ENCODE measurements at regions not wholly inside any gene's neighbourhood (a gene's known extent, or its start where the extent isn't known, plus 50 kb on each side); places are given as distances from the start of the nearest gene placed in this dataset.
A peak's percentile ranks its signal among the peaks of the same experiment; 100 is the strongest.
"Not testable (repeated sequence)": the region's sequence is repeated elsewhere in the genome, so short reads cannot be mapped to it uniquely, and the experiment has no call there.

DNA sequence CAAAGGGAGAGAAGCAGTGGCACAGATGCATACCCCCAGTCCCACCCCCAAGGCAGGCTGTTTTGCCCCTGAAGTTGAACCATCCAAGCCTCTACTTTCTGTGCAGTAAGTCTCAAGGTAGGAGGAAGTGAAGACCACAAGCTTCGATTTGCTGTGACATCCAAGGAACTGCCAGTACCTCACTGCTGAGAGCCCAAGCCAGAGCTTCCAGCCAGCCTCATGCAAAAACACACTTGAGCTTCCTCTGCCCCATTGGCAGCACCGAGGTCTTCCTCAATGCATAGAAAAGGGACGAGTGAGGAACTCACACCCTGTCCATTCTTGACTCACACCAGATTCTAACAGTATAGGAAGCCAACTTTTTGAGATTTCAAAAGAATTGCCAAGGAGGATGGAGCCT lies 311.7 kb downstream of the BCL2L11 start:
- DNase-seq = not testable (repeated sequence)

DNA sequence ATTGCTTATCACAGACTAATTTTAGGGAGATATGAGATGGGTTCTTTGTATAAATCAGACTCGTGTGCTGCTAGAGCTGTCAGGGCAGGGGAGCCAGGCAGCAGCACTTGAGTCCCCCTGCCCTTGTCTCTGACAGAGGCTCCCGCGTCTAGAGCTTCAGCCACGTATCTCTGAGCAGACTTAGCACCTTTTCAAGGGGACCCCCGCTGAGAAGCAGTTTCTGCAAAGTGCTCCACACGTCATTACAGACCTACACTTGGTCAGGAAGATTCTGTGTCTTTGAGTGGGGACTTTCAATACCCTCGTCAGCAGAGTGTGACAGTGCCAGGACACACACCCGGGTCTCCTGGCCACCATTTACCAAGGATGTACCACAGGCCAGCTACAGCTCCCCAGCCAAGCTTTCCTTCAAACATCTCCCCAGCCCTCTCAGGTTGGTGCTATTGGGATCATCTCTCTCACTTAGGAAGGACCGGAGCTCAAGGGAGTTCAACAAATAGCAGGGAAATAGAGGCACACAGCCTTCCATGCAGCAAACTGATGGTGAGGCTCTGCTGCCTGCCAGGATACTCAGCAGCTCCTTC lies 312.3 kb downstream of the BCL2L11 start:
- not testable (repeated sequence) for DNase-seq

DNA sequence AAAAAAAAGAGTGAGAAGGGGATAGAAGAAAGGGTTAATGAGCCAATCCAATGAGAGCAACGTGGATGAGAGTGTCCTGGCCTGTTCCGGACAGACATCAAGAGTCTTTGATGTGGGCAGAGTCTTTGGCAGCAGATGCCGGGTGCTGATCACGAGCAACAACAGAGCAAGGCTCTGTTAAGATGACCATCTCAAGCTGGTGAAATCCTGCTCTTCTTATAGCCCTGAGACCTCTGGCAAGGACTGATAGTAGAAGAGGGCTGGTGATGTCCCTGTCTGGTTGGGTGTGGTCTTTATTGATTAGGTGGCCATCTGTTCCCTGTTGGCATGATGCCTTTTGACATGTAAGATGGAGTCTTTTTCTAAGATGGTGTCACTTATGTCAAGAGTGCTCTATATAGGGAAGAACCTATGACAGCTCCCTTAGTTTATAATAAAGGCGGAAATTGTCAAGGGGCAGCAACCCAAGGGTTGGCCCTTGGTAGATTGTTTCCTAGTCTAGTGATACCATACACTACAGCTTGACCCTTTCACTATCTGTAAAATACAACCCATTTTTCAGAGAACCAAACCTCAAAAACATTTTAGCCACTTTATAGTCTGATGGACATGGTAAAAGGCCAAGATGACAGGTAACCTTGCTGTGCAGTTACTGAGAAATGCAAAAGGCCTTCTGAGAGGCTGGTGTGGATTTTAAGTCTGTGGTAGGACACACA lies 313.3 kb downstream of the BCL2L11 start:
- not testable (repeated sequence) for DNase-seq

DNA sequence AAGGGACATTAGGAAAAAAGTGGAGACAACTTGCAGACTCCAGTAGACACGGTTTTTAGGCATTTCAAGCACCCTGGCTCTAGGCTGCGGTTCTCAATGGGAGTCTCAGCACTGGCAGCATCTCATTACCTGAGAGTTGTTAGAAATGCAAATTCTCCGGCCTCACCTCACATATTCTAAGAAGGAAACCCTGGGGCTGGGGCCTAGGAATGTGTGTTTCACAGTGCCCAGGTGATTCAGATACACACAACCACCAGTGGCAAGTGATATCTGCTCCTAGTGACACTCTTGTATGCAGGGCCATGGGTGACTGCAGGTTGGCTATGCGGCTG lies 313.9 kb downstream of the BCL2L11 start:
- not testable (repeated sequence) for DNase-seq

DNA sequence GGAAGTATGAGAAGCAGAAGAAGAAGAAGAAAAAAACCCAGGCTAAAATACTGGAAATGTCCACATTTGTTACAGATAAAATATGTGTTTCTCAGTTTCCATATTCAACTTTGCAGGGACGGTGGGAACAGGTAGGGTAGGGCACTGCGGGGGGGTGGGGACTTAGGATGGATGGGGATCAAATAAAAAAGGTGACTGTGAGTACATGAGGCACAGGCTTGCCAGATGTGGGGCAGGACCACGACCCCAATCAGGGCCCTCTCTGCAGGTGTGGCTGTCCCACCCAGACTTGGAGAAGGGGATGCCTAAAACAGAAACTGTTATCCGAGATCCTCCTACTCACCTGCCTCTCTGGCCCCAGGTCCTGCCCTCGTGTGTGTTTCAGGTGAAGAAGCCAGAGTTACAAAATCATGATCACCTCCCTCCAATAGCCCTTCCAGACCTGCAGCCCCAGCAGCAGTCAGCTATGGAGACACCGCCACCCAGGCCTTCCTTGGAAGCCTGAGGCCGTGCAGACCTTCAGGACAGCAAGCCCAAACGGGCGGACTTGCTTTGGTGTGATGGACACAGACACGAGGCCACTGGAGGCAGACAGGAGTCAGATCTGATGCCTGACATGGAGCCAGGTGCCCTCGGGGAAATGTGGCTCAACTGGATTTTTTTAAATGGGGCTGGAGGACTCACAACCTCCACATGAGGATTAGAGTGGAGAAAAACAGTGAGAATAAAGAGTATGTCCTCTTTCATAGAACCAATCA lies 315.0 kb downstream of the BCL2L11 start:
- DNase-seq = not testable (repeated sequence)

DNA sequence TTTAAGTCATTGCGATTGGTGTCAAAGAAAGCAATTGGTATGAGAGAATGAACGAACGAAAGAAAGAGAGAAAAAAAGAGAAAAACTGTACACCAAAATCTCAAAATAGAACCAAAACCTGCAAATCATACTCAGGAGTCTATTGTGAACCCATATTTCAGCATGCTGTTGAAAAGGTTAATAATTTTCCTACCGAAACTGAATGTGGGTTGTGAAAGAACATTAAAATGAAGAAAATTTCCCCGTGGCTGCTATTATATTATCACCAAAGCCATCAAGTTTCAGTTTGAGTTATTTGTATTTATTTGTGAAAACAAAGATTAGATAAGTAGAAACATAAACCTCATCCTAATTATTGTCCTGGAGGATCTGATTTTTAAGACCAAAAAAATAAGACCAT lies 315.7 kb downstream of the BCL2L11 start:
- DNase-seq = not testable (repeated sequence)

DNA sequence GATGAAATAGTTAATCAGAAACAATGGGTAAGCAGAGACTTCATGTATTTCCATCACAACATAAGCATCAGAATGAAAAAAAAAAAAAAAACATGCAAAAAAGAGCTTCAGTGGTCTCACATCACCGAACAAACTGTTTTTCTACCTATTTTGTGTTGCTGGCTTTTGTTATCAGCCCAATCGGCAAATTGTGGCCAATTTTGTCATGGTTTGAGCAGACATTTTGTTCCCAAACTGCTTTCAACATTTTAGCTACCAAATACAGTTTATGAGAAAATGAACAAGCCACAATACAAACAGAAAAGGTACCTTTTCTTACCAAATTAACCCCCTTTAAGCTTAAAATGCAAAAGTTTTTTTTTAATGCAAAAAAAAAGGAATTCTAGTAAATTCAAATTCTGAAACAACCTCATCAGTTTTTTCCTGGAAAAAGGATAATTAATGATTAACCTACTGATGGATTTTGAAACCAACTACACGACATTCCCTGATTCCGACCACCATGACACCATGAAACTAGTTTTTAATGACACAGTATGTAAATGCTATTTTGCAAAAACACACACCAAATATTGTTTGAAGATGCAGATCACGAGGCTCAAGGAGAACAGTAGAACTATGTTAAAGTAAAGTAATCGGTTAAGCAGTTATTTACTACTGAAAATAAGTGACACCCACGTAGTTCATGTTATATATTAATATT lies 316.7 kb downstream of the BCL2L11 start:
- DNase-seq = not testable (repeated sequence)

DNA sequence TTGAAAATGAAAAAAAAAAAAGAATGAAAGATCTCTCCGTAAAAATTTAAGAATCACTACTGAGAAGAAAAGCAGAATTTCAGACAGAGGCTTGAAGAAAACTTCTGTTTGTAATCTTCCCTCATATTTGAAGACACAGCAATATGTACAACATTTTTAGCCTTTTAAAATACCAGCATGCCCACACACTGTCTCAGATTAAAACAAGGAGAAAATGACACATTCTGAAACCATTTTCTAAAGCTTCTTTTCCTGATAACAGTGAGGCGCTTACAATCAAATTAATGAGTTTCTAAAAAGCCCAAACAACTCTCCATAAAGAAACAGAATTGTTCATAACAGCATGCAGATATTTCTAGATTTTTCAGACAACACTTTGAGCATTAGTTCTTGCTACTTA lies 317.4 kb downstream of the BCL2L11 start:
- DNase-seq = not testable (repeated sequence)

DNA sequence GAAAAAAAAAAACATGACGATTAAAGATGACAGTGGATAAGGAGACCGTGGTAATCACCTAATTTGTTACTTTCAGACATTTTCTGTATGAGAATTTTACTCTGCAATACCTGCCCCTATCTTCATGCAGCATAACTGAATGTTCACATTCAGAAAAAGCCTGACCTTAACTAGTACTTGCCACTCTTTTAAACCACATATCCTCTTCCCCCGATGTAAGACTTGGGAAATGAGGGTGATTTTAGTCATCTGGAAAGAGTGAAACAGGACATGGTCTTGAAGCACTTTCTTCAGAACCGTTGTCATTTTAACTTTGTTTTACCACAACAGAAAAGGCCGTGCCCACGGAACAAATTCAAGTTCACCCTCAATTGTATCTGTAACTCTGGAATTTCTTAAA lies 318.5 kb downstream of the BCL2L11 start:
- not testable (repeated sequence) for DNase-seq

DNA sequence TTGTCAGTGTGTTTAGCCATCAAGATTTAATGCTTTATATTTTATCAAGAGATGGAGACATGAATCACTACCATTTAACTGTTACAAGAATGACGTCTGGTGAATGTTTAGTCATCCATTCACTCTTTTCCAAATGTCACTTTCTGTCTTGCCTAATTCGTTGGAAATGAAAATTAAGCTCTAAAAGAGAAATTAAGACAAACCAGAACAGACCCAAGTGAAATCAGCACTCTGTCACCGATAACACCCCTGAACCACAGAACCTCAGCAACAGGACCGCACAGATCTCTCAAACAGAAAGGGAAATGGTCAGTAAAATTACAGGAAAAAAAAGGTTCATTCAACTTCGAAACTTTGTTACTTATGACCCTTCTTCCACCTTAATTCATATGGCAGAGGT lies 320.9 kb downstream of the BCL2L11 start:
- DNase-seq = peak in 1 of 2 donors; percentile 20

DNA sequence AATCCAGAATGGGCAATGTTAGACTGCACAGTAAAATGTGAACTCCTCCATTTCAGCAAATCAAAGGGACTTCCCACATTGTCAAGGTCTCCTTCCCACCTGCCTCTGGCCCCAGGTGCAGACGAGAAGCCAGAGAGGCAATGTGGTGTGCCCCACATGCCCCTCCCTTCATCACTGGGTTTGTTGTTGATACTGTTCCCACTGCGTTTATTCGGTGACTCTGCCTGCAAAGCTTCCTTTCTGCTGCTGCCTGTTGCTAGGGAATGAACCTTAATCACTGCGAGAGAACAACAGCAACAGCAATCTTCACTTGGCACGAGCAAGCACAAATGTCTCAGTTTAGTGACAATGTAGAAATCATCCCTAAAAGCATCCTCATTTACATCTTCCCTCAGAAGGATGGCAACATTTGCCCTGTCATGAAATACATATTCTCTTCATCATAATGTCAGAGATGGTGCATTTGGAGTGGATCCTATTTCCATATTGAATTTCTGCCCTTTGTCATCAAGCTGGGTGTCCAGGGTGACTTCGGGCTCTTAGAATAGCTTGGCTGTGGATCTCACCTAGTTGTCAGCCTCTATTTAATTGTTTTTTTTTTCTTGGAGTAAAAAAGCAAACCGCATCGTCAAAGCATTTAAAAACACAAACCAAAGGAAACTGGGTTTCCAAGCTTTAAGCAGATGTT lies 322.2 kb downstream of the BCL2L11 start:
- DNase-seq = not testable (repeated sequence)

DNA sequence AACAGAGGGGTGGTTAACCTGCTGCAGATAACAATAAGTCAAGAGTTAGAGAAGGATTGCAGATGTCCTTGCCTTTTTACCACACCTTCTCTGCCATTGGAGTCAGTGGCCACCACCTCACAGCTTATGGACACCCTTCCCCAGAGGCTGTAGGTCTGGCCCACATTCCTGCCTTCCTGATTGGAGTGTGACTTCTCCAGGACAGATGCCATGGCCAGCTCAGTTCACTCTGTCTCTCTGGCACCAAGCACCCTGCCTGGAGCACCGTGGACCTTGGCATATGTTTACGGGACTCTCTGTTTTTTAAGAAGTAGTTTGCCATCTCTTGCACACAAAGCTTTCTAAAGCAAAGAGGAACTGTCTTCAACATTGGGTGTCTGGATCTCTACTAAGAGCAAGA lies 323.8 kb downstream of the BCL2L11 start:
- DNase-seq = not testable (repeated sequence)

DNA sequence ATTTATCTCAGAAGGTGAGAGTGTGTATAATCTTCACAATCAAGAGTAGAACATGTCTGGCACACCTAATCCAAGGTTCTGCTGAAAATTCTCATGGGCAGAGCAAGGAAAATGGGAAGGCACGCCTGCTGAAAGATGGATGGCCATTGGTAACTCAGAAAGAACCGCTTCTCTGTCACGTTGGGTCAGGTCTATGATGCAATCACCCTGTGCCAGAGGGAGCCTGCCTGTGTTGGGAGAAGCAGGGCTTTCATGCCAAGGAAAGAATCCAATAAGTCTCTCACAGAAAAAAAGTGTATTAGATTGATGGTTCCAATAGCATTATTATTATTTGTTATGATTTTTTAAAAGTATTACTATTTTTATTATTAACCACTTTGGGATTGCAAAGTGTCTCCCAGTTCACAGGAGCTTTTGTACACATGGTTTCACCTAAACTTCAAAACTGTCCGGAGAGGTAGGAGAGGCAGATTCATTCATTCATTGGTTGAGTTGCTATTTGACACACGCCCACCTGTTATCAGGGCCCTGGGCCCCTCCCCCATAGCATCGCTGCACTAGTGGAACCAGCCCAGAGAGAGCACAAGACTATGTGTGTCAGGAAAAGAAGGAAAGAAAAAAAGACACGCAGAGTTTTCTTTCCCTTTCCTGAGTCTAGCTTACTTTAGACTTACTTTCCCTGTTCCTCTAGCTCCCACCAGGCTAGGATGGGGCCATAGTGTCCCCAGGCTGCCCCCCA lies 324.6 kb downstream of the BCL2L11 start:
- DNase-seq = not testable (repeated sequence)

DNA sequence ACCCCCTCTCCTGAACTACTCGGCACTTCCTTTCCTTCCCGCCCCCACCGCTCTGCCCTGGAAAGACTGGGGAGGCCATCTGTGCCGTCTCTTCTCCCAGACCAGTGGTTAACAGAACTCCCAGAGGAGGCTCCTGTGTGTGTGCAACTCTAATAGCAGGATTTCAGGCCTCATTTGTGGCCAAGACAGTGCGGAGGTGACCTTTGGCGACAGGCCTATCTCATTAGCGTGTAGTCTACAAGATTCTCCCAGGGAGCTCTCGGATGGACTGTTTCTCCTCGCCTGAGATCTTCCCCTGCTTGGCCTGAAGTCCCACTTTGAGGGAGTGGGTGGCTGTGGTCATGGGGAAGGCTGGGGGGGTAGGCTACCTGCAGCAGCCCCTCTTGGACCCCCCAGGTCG lies 325.2 kb downstream of the BCL2L11 start:
- DNase-seq = not testable (repeated sequence)

DNA sequence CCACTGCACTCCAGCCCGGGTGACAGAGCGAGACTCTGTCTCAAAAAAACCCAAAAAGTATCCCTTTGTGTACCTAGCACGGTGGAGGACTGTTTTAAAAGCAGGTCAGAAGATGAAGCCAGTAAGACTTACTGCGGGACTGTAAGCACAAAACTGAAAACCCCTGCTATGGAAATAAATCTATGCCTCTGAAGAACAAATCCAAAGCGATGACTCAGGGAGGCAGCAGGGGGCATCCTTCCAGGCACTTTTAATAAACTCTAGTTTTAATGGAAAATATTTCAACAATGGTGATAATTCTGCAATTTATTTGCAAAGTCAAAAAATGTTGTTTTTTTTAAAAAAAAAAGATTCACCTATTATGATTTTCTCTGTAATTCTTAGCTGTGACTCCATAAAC lies 326.8 kb downstream of the BCL2L11 start:
- not testable (repeated sequence) for DNase-seq

DNA sequence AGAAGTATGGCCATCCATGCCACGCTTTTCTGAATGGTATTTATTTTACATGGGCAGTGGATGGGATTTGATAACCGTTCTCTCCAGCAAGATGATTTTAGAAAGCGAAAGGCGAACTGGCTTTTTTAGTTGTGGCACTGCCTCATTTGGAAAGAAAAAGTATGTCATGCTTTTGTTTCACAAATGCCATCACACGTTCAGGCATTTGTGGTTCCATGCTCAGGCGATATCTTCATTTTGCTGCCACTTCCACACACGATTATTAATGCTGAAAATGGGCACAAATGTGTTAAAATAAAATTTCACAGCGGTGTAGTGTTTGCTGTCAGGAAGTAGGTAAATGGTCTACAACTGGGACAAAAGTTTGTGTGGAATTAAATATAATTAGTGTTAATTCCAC lies 328.1 kb downstream of the BCL2L11 start:
- not testable (repeated sequence) for DNase-seq

DNA sequence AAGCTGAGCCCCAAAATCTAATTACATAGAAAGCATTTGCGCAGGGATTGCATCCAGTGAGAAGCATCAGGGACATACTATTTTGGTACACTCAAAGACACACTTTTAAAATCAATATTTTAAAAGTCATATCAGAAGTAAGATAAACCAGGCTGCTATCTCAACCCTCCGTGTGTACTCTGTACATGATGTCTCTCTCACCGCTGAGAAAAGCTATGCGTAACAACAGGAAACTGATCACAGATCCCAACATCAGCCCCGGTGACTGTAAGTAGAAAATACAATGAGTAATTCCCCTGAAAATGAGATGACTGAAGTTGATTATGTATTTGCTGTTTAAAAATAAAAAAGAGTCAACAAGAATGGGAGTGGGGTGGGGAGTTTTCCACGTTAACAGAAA lies 329.8 kb downstream of the BCL2L11 start:
- DNase-seq = peak in 1 of 2 donors; percentile 36

DNA sequence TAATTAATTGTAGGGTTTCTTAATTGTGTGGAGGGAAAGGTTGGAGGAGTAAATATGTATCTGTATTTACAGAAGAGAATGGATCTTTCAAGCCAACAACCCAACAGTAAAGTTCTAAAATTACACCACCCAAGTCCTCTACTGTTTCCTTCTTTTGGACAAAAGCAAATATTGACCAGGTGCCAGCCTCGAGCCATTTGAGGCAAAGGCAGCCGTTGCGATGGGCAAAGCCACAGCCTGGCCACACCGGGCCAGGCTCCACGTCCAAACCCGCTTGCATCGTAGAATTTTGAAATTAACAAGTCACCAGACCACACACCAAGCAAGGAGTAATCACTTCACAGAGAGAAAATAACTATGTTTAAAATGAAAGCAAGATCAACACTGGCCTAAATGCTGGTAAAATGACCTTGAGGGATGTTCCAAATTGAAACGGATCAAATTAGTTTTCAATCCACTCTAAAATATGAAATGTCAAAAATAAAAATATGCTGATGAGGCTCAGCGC lies 331.0 kb downstream of the BCL2L11 start:
- peak in 1 of 2 donors; percentile 24 for DNase-seq

DNA sequence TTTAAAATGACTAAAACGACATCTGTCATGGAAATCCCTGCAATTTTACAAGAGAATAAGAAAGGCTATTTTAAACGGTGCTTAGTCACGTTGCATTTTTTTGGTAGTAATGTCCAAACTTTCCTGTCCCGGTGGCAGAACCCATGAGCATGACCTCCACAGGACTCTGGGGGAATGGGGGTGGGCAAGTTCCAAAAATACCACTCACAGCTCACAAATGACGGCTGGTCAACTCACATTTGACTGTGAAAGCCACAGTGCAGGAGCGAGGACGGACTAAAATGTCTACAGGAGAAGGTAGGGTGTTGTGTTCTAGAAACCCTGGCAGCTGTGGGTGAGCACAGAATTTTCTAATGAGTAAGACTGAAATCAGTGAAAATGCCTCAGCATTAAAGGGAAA lies 331.5 kb downstream of the BCL2L11 start:
- DNase-seq = not testable (repeated sequence)

DNA sequence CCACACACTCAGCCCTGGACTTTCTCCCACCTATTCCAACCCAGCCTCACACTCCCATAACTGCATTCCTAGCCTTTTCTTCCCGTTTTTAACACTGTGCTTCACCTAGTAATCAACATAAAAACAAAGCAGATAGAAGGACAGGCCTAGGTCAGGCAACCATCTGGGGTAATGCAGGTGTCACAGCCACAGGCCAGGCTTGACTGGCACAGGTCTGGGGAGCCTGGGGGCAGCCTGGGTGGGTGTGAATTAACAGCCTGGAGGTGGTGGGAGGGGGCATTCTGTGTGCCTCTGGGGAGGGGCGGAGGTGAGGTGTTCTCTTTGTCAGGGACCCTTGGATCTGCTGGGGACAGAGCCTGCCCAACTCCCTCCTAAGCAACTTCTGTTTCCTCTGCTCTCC lies 332.6 kb downstream of the BCL2L11 start:
- not testable (repeated sequence) for DNase-seq

DNA sequence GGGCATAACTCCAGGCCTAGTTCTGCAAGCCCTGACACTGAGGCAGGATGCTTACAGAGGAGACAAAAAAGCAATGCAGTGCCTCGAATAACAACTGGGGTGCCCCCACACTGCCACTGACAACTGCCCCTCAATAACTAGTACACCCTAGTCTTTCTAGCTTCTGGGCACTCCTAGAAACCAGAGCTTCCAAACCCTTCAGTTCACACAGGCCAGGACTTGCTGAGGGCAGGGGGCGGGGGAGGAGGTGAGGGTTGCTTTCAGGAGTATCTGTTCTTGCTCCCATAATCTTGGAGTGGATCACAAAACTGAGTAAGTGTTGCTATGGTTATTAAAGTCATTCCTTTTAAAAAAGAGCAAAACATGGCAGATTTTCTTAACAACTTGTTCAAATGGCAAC lies 333.1 kb downstream of the BCL2L11 start:
- DNase-seq = not testable (repeated sequence)

DNA sequence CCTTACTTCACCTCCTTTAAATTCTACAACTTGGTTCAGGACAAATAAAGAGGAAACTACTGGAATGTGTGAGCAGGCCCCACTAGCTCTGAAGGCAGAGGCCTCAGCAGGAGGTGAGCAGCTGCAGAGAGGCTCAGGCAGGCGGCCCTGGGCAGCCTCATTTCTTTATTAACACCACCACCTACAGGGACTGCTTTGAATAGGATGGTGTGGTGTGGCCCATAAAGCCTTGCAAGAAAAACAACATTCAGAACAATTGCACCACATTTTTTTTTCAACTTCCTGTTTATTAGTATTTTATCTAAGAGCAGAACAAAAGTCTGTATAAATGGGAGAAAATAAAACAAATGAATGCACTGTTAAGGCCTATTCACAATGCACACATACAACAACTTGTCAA lies 333.7 kb downstream of the BCL2L11 start:
- DNase-seq = peak; percentile 70 to 74

Data from CD4-positive, alpha-beta T cell treated with Interleukin-4 for 1 hour (primary cell).